A673 (cell line): ENCODE measurements at regions not wholly inside any gene's neighbourhood (a gene's known extent, or its start where the extent isn't known, plus 50 kb on each side); places are given as distances from the start of the nearest gene placed in this dataset.

Experiments used
- BruUV-seq: library from RNA; stranded (reverse); fragments of 400-500 nt; replicated peaks from 2 replicates; lab custom pipeline; 2021; lab: Mats Ljungman, UMichigan
- CTCF ChIA-PET: fragments of 300-600 bp; sonication (Branson Sonifier 250); formaldehyde crosslinking; loops from one replicate; lab custom pipeline; 2022; ENCODE audit warnings: antibody characterized with exemption; lab: Charles Lee
- POLR2A ChIA-PET: fragments of 300-600 bp; sonication (Branson Sonifier 250); formaldehyde crosslinking; loops from one replicate; lab custom pipeline; 2022; ENCODE audit warnings: antibody characterized with exemption; ENCODE audit not compliant: low non-redundant PET; lab: Charles Lee
- DNase-seq: peaks from one replicate; pipeline ENCODE4 v3.0.0-alpha.2; 2015; ENCODE audit warnings: low spot score
- H3K27ac ChIP-seq: fragments of 200-600 bp; sonication (generic); 2 replicates; pipeline ENCODE4 v1.5.1; 2016; ENCODE audit warnings: mixed run types, low read depth, mild to moderate bottlenecking, mixed read lengths, antibody characterized with exemption, low read length; ENCODE audit not compliant: poor library complexity, severe bottlenecking
- H3K27me3 ChIP-seq: fragments of 200-600 bp; sonication (generic); replicated peaks from 2 replicates; pipeline ENCODE4 v1.6.1; 2017; ENCODE audit warnings: mixed run types, low read depth, mild to moderate bottlenecking, mixed read lengths, antibody characterized with exemption, low read length; ENCODE audit not compliant: insufficient read depth, poor library complexity
- H3K36me3 ChIP-seq: fragments of 200-600 bp; sonication (generic); 2 replicates; pipeline ENCODE4 v1.6.1; 2016; ENCODE audit warnings: mixed run types, mild to moderate bottlenecking, mixed read lengths, antibody characterized with exemption, low read length; ENCODE audit not compliant: insufficient read depth, poor library complexity, severe bottlenecking
- H3K4me1 ChIP-seq: fragments of 200-600 bp; sonication (generic); 2 replicates; pipeline ENCODE4 v1.6.1; 2017; ENCODE audit warnings: mixed run types, mild to moderate bottlenecking, mixed read lengths, antibody characterized with exemption, low read length; ENCODE audit not compliant: insufficient read depth, poor library complexity, severe bottlenecking
- H3K4me3 ChIP-seq: fragments of 200-600 bp; sonication (generic); 2 replicates; pipeline ENCODE4 v1.5.1; 2016; ENCODE audit warnings: low read depth, mixed run types, mild to moderate bottlenecking, mixed read lengths, low read length; ENCODE audit not compliant: poor library complexity, severe bottlenecking
- H3K9me3 ChIP-seq: fragments of 200-600 bp; sonication (generic); 2 replicates; pipeline ENCODE4 v1.6.1; 2016; ENCODE audit warnings: mixed run types, low read depth, mild to moderate bottlenecking, mixed read lengths, antibody characterized with exemption, low read length; ENCODE audit not compliant: poor library complexity, severe bottlenecking
- EZH2 ChIP-seq: fragments of 200-600 bp; sonication (generic); IDR thresholded peaks from 2 replicates; pipeline ENCODE4 v1.6.1; 2017; ENCODE audit warnings: borderline replicate concordance, low read depth, mild to moderate bottlenecking, mixed read lengths, antibody characterized with exemption, low read length; ENCODE audit not compliant: poor library complexity, severe bottlenecking
- intact Hi-C: fragments of 100-400 bp; cut with micrococcal nuclease; formaldehyde crosslinking; loops from one replicate; pipeline ENCODE4 v1.10.0; 2022; ENCODE audit not compliant: unreplicated experiment
- TF ChIP-seq, protein P1 (sequence below): fragments of 300-800, 200-600 bp; sonication (generic); conservative IDR thresholded peaks from 2 replicates; pipeline ENCODE4 v1.5.1; 2017; ENCODE audit warnings: low read depth, mild to moderate bottlenecking, antibody characterized with exemption, low read length, moderate library complexity, mixed read lengths

DNA sequence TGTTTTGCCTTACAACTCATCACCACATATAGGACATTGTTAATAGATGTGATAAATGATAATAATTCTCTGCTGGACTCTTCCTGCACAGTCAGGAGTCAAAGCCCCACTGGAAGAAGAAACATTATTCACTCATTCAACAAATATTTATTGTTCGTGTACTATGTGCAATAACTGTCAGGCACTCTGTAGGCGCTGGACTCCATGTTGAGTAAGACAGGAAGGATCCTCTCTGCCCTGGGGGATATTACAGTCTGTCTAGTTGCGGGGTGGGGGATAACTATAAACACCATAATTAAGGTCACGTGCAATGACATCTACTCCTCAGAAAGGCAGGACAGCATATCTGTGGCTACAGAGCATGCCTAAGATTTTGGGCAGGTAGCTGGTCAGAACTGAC lies 281.1 kb downstream of the FAT3 start:
- BruUV-seq = no TSS peak
- intact Hi-C loops = no loop called here
- Histone ChIP-seq H3K9me3 (no peaks in the 10 kb centered on the region), H3K4me1 (no peaks in the 10 kb centered on the region), H3K4me3 (no peak overlapping the region), H3K36me3 (no peaks in the 10 kb centered on the region), H3K27ac (no peak overlapping the region), H3K27me3 (no peaks in the 10 kb centered on the region)
- ChIA-PET POLR2A (no interaction called here), CTCF (no interaction called here)
- TF ChIP-seq EZH2 = no peak
- TF ChIP-seq, protein P1, sequence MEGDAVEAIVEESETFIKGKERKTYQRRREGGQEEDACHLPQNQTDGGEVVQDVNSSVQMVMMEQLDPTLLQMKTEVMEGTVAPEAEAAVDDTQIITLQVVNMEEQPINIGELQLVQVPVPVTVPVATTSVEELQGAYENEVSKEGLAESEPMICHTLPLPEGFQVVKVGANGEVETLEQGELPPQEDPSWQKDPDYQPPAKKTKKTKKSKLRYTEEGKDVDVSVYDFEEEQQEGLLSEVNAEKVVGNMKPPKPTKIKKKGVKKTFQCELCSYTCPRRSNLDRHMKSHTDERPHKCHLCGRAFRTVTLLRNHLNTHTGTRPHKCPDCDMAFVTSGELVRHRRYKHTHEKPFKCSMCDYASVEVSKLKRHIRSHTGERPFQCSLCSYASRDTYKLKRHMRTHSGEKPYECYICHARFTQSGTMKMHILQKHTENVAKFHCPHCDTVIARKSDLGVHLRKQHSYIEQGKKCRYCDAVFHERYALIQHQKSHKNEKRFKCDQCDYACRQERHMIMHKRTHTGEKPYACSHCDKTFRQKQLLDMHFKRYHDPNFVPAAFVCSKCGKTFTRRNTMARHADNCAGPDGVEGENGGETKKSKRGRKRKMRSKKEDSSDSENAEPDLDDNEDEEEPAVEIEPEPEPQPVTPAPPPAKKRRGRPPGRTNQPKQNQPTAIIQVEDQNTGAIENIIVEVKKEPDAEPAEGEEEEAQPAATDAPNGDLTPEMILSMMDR = no peak
- peak; percentile 17 for DNase-seq

DNA sequence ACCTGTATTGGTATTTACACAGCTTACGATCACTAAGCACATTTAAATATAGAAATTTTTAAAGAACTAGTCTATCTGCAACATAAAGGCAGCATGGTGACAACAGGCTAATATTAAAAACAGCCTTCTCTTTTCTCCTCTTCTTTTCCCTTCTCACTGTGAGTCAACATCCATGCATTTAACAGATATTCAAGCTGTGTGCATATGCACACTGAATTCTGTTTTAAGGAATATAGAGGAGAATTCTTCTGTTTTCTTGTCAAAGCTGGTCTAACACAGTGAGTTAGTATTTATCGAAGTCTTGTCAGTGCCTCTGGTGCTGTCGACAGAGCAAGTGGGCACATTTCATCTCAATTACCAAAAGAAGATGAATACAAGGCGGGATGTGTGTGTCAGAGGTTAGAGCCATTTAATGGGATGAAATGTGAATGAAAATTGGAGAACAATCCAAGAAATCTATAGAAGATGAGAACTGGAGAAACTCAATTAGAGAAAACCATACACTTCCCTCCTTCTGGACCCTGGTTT lies 282.3 kb downstream of the FAT3 start:
- Histone ChIP-seq H3K4me1 (no peaks in the 10 kb centered on the region), H3K27me3 (no peaks in the 10 kb centered on the region), H3K9me3 (no peaks in the 10 kb centered on the region), H3K27ac (no peak overlapping the region), H3K36me3 (no peaks in the 10 kb centered on the region), H3K4me3 (no peak overlapping the region)
- intact Hi-C loops = no loop called here
- POLR2A ChIA-PET = no interaction called here
- DNase-seq = no peak
- CTCF ChIA-PET = no interaction called here
- no TSS peak for BruUV-seq
- TF ChIP-seq, protein P1 = no peak
- TF ChIP-seq EZH2 = no peak

DNA sequence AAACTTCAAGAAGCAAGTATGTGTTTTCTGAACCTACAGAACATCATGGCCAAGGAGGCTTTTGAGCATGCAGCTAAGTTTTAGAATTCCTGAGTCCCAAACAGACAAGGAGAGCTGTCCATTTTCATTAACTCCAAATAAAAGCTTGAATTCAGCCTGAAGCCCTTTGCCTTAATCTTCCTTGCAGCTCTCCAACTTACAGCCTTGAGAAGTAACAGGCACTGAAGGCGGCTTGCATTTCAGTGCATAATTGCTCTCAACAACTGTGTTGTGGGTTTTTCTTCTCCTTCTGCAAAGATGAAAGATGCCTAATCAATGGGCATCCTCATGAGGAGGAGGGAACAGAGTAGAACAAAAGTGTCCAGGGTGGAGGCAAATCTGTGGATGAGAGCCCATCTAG lies 286.0 kb downstream of the FAT3 start:
- POLR2A ChIA-PET = no interaction called here
- no peaks in the 10 kb centered on the region for H3K36me3 ChIP-seq
- no peak overlapping the region for H3K4me3 ChIP-seq
- no peaks in the 10 kb centered on the region for H3K4me1 ChIP-seq
- DNase-seq = no peak
- CTCF ChIA-PET = no interaction called here
- intact Hi-C loops = no loop called here
- no peaks in the 10 kb centered on the region for H3K27me3 ChIP-seq
- no peak overlapping the region for H3K27ac ChIP-seq
- no peaks in the 10 kb centered on the region for H3K9me3 ChIP-seq
- no TSS peak for BruUV-seq
- TF ChIP-seq EZH2 = no peak
- TF ChIP-seq, protein P1 = no peak
